Nephron progenitor cell (in vitro differentiated cells): ENCODE measurements at regions not wholly inside any gene's neighbourhood (a gene's known extent, or its start where the extent isn't known, plus 50 kb on each side); places are given as distances from the start of the nearest gene placed in this dataset.

Experiments
- DNase-seq: peaks from one replicate; pipeline ENCODE4 v3.0.0; 2021
- H3K27ac Mint-ChIP-seq: 2 replicates; pipeline ENCODE4 v1.8.0; 2021; ENCODE audit warnings: mild to moderate bottlenecking, moderate library complexity, mixed read lengths
- H3K27me3 Mint-ChIP-seq: 2 replicates; pipeline ENCODE4 v1.8.0; 2021; ENCODE audit warnings: mild to moderate bottlenecking, low read depth, mixed read lengths; ENCODE audit not compliant: poor library complexity
- H3K36me3 Mint-ChIP-seq: 2 replicates; pipeline ENCODE4 v1.8.0; 2021; ENCODE audit warnings: low read depth, mixed read lengths
- H3K4me1 Mint-ChIP-seq: 2 replicates; pipeline ENCODE4 v1.8.0; 2021; ENCODE audit warnings: mixed read lengths
- H3K4me3 Mint-ChIP-seq: 2 replicates; pipeline ENCODE4 v1.8.0; 2021; ENCODE audit warnings: mild to moderate bottlenecking, moderate library complexity, mixed read lengths
- H3K9me3 Mint-ChIP-seq: 2 replicates; pipeline ENCODE4 v1.8.0; 2021; ENCODE audit warnings: mild to moderate bottlenecking, moderate library complexity, mixed read lengths
- CTCF ChIP-seq: fragments of 200-600 bp; sonication (generic); IDR thresholded peaks from 2 replicates; pipeline ENCODE4 v1.5.0; 2021; ENCODE audit warnings: antibody characterized with exemption

- DNase-seq = no peak
- H3K4me3 Mint-ChIP-seq = no peak overlapping the region
- peaks cover 46% of the 10 kb centered on the region for H3K4me1 Mint-ChIP-seq
- H3K27ac Mint-ChIP-seq = no peak overlapping the region
- no peak for TF ChIP-seq CTCF
- no peaks in the 10 kb centered on the region for H3K9me3 Mint-ChIP-seq
- H3K36me3 Mint-ChIP-seq = no peaks in the 10 kb centered on the region
- H3K27me3 Mint-ChIP-seq = no peaks in the 10 kb centered on the region
Measured at GRCh38 chr22:48520207-48520606, 1307.5 kb downstream of the BRD1 start.

GRCh38 chr22:48517039-48518030, 1310.3 kb downstream of the BRD1 start:
- Mint-ChIP-seq H3K36me3 (no peaks in the 10 kb centered on the region), H3K27me3 (no peaks in the 10 kb centered on the region), H3K4me1 (peaks cover 46% of the 10 kb centered on the region), H3K9me3 (no peaks in the 10 kb centered on the region), H3K27ac (no peak overlapping the region), H3K4me3 (peak overlapping the region; percentile 36)
- no peak for TF ChIP-seq CTCF
- no peak for DNase-seq

- Mint-ChIP-seq H3K36me3 (no peaks in the 10 kb centered on the region), H3K27ac (no peak overlapping the region), H3K9me3 (no peaks in the 10 kb centered on the region), H3K4me3 (peak overlapping the region; percentile 36), H3K27me3 (no peaks in the 10 kb centered on the region), H3K4me1 (peaks cover 48% of the 10 kb centered on the region)
- DNase-seq = no peak
- TF ChIP-seq CTCF = no peak
Measured at GRCh38 chr22:48516571-48516970, 1311.1 kb downstream of the BRD1 start.

GRCh38 chr22:48515571-48516200, 1312.0 kb downstream of the BRD1 start:
- Mint-ChIP-seq H3K36me3 (no peaks in the 10 kb centered on the region), H3K4me3 (no peak overlapping the region), H3K9me3 (no peaks in the 10 kb centered on the region), H3K4me1 (peaks cover 45% of the 10 kb centered on the region), H3K27me3 (no peaks in the 10 kb centered on the region), H3K27ac (no peak overlapping the region)
- no peak for TF ChIP-seq CTCF
- no peak for DNase-seq

- H3K4me1 Mint-ChIP-seq = peaks cover 31% of the 10 kb centered on the region
- no peaks in the 10 kb centered on the region for H3K27me3 Mint-ChIP-seq
- no peak overlapping the region for H3K27ac Mint-ChIP-seq
- no peak for TF ChIP-seq CTCF
- no peaks in the 10 kb centered on the region for H3K9me3 Mint-ChIP-seq
- DNase-seq = no peak
- H3K4me3 Mint-ChIP-seq = no peak overlapping the region
- H3K36me3 Mint-ChIP-seq = no peaks in the 10 kb centered on the region
Measured at GRCh38 chr22:48513929-48514328, 1313.7 kb downstream of the BRD1 start.
